ENCODE measurements at regions not wholly inside any gene's neighbourhood (a gene's known extent, or its start where the extent isn't known, plus 50 kb on each side); places are given as distances from the start of the nearest gene placed in this dataset.

GRCh38 chrX:128634754-128635153 lies 582.6 kb upstream of the ACTRT1 start:
- no peaks in the 10 kb centered on the region for H3K36me3 ChIP-seq (ENCODE audit: insufficient read depth, low read length, poor library complexity, severe bottlenecking)
- no TSS peak for BruUV-seq (replicated peaks)
- TF ChIP-seq CTCF (conservative IDR thresholded peaks at IDR 0.05; ENCODE audit: low read depth, low read length) (no peak), EZH2 (IDR thresholded peaks at IDR 0.05; ENCODE audit: borderline replicate concordance, low read depth, low read length, poor library complexity, severe bottlenecking) (no peak)
- no peak overlapping the region for H3K27ac ChIP-seq (ENCODE audit: low read depth, low read length, poor library complexity, severe bottlenecking)
- POLR2A ChIA-PET (ENCODE audit: low non-redundant PET), result no interaction called here
- CTCF ChIA-PET, result no interaction called here
- H3K4me3 ChIP-seq (ENCODE audit: low read depth, low read length, poor library complexity, severe bottlenecking), result no peak overlapping the region
- DNase-seq (ENCODE audit: low spot score), result no peak
- intact Hi-C loops (cut with micrococcal nuclease; ENCODE audit: unreplicated experiment), result no loop called here
- no peaks in the 10 kb centered on the region for H3K27me3 ChIP-seq (replicated peaks; ENCODE audit: insufficient read depth, low read depth, low read length, poor library complexity)
- no peaks in the 10 kb centered on the region for H3K4me1 ChIP-seq (ENCODE audit: insufficient read depth, low read length, poor library complexity, severe bottlenecking)
- H3K9me3 ChIP-seq (ENCODE audit: low read depth, low read length, poor library complexity, severe bottlenecking), result no peaks in the 10 kb centered on the region

- H3K36me3 ChIP-seq (ENCODE audit: insufficient read depth, low read length, poor library complexity, severe bottlenecking), result no peaks in the 10 kb centered on the region
- no peak for TF ChIP-seq EZH2 (IDR thresholded peaks at IDR 0.05; ENCODE audit: borderline replicate concordance, low read depth, low read length, poor library complexity, severe bottlenecking)
- TF ChIP-seq CTCF (conservative IDR thresholded peaks at IDR 0.05; ENCODE audit: low read depth, low read length), result no peak
- H3K27ac ChIP-seq (ENCODE audit: low read depth, low read length, poor library complexity, severe bottlenecking), result no peak overlapping the region
- no peaks in the 10 kb centered on the region for H3K4me1 ChIP-seq (ENCODE audit: insufficient read depth, low read length, poor library complexity, severe bottlenecking)
- H3K4me3 ChIP-seq (ENCODE audit: low read depth, low read length, poor library complexity, severe bottlenecking), result no peak overlapping the region
- POLR2A ChIA-PET (ENCODE audit: low non-redundant PET), result no interaction called here
- BruUV-seq (replicated peaks), result no TSS peak
- no peak for DNase-seq (ENCODE audit: low spot score)
- CTCF ChIA-PET, result no interaction called here
- H3K27me3 ChIP-seq (replicated peaks; ENCODE audit: insufficient read depth, low read depth, low read length, poor library complexity), result no peaks in the 10 kb centered on the region
- H3K9me3 ChIP-seq (ENCODE audit: low read depth, low read length, poor library complexity, severe bottlenecking), result no peaks in the 10 kb centered on the region
- intact Hi-C loops (cut with micrococcal nuclease; ENCODE audit: unreplicated experiment), result no loop called here
Observed at GRCh38 chrX:128623361-128623760, 571.2 kb upstream of the ACTRT1 start.

- CTCF ChIA-PET, result no interaction called here
- no peaks in the 10 kb centered on the region for H3K36me3 ChIP-seq (ENCODE audit: insufficient read depth, low read length, poor library complexity, severe bottlenecking)
- intact Hi-C loops (cut with micrococcal nuclease; ENCODE audit: unreplicated experiment), result no loop called here
- BruUV-seq (replicated peaks), result no TSS peak
- POLR2A ChIA-PET (ENCODE audit: low non-redundant PET), result no interaction called here
- no peaks in the 10 kb centered on the region for H3K9me3 ChIP-seq (ENCODE audit: low read depth, low read length, poor library complexity, severe bottlenecking)
- TF ChIP-seq CTCF (conservative IDR thresholded peaks at IDR 0.05; ENCODE audit: low read depth, low read length) (no peak), EZH2 (IDR thresholded peaks at IDR 0.05; ENCODE audit: borderline replicate concordance, low read depth, low read length, poor library complexity, severe bottlenecking) (no peak)
- no peaks in the 10 kb centered on the region for H3K4me1 ChIP-seq (ENCODE audit: insufficient read depth, low read length, poor library complexity, severe bottlenecking)
- H3K27ac ChIP-seq (ENCODE audit: low read depth, low read length, poor library complexity, severe bottlenecking), result no peak overlapping the region
- H3K4me3 ChIP-seq (ENCODE audit: low read depth, low read length, poor library complexity, severe bottlenecking), result no peak overlapping the region
- no peaks in the 10 kb centered on the region for H3K27me3 ChIP-seq (replicated peaks; ENCODE audit: insufficient read depth, low read depth, low read length, poor library complexity)
- DNase-seq (ENCODE audit: low spot score), result no peak
Observed at GRCh38 chrX:128622296-128622695, 570.1 kb upstream of the ACTRT1 start.
